Liver (tissue), 7 donors: ENCODE measurements at regions not wholly inside any gene's neighbourhood (a gene's known extent, or its start where the extent isn't known, plus 50 kb on each side); places are given as distances from the start of the nearest gene placed in this dataset.

ENCODE experiments used
- DNase-seq: peaks from one replicate; pipeline ENCODE4 v3.0.0-alpha.2; 2017; ENCODE audit warnings: low spot score
- H3K27ac ChIP-seq, 2 donors: one replicate each; pipeline ENCODE4 v1.7.0; 2013; ENCODE audit warnings: inconsistent platforms in 2 of 2, low read length in 2 of 2, control low read depth in 1 of 2, low read depth in 1 of 2, mild to moderate bottlenecking in 1 of 2
- H3K27me3 ChIP-seq, 4 donors: one replicate each; pipeline versions ENCODE4 v1.6.1 to v1.7.0; 2013; ENCODE audit warnings: low read length in 3 of 4, inconsistent platforms in 1 of 4, mild to moderate bottlenecking in 1 of 4, moderate library complexity in 1 of 4; ENCODE audit not compliant: control insufficient read depth in 4 of 4, insufficient read depth in 4 of 4
- H3K36me3 ChIP-seq, 4 donors: one replicate each; pipeline versions ENCODE4 v1.6.1 to v1.7.0; 2013; ENCODE audit warnings: low read length in 3 of 4, mild to moderate bottlenecking in 3 of 4, low read depth in 1 of 4, moderate library complexity in 1 of 4; ENCODE audit not compliant: control insufficient read depth in 4 of 4, insufficient read depth in 3 of 4
- H3K4me1 ChIP-seq, 4 donors: one replicate each; pipeline versions ENCODE4 v1.6.1 to v1.7.0; 2013; ENCODE audit warnings: low read length in 3 of 4, mild to moderate bottlenecking in 3 of 4, moderate library complexity in 1 of 4; ENCODE audit not compliant: control insufficient read depth in 4 of 4, insufficient read depth in 4 of 4
- H3K4me3 ChIP-seq, 3 donors: one replicate each; pipeline versions ENCODE4 v1.6.1 to v1.7.0; 2013; ENCODE audit warnings: low read length in 3 of 3, control low read depth in 1 of 3, low read depth in 1 of 3, mild to moderate bottlenecking in 1 of 3
- H3K9ac ChIP-seq, 2 donors: one replicate each; pipeline ENCODE4 v1.7.0; 2013; ENCODE audit warnings: low read length in 2 of 2, mild to moderate bottlenecking in 2 of 2, moderate library complexity in 2 of 2, control low read depth in 1 of 2, low read depth in 1 of 2
- H3K9me3 ChIP-seq, 4 donors: one replicate each; pipeline versions ENCODE4 v1.6.1 to v1.7.0; 2013; ENCODE audit warnings: low read length in 3 of 4; ENCODE audit not compliant: control insufficient read depth in 4 of 4
- ATF3 ChIP-seq: IDR thresholded peaks from 2 replicates; pipeline ENCODE4 v1.6.1; 2016; ENCODE audit warnings: antibody characterized with exemption
- EGR1 ChIP-seq, 2 donors: IDR thresholded peaks; 2 replicates each; pipeline ENCODE4 v1.6.1; 2016 to 2018; ENCODE audit warnings: antibody characterized with exemption in 2 of 2, low read depth in 2 of 2
- FOXA1 ChIP-seq: IDR thresholded peaks from 2 replicates; pipeline ENCODE4 v1.6.1; 2016; ENCODE audit warnings: antibody characterized with exemption
- FOXA2 ChIP-seq: IDR thresholded peaks from 2 replicates; pipeline ENCODE4 v1.6.1; 2016; ENCODE audit warnings: antibody characterized with exemption
- GABPA ChIP-seq, 2 donors: IDR thresholded peaks in 1 of 2; conservative IDR thresholded peaks in 1 of 2; 2 replicates each; pipeline ENCODE4 v1.6.1; 2016; ENCODE audit warnings: antibody characterized with exemption in 2 of 2, mild to moderate bottlenecking in 1 of 2, moderate library complexity in 1 of 2
- HNF4A ChIP-seq, 2 donors: conservative IDR thresholded peaks; 2 replicates each; pipeline ENCODE4 v1.6.1; 2016; ENCODE audit warnings: antibody characterized with exemption in 2 of 2, mild to moderate bottlenecking in 2 of 2
- HNF4G ChIP-seq: IDR thresholded peaks from 2 replicates; pipeline ENCODE4 v1.6.1; 2016; ENCODE audit warnings: antibody characterized with exemption
- NR2F2 ChIP-seq: IDR thresholded peaks from 2 replicates; pipeline ENCODE4 v1.6.1; 2016; ENCODE audit warnings: antibody characterized with exemption
- RAD21 ChIP-seq, 2 donors: IDR thresholded peaks; 2 replicates each; pipeline ENCODE4 v1.6.1; 2016; ENCODE audit warnings: antibody characterized with exemption in 2 of 2, mild to moderate bottlenecking in 2 of 2
- REST ChIP-seq: IDR thresholded peaks from 2 replicates; pipeline ENCODE4 v1.6.1; 2016; ENCODE audit warnings: antibody characterized with exemption, mild to moderate bottlenecking
- RXRA ChIP-seq, 2 donors: IDR thresholded peaks; 2 replicates each; pipeline ENCODE4 v1.6.1; 2017 to 2018; ENCODE audit warnings: antibody characterized with exemption in 2 of 2, mild to moderate bottlenecking in 1 of 2
- SP1 ChIP-seq: IDR thresholded peaks from 2 replicates; pipeline ENCODE4 v1.6.1; 2018; ENCODE audit warnings: antibody characterized with exemption, mild to moderate bottlenecking
- TAF1 ChIP-seq: conservative IDR thresholded peaks from 2 replicates; pipeline ENCODE4 v1.6.1; 2016; ENCODE audit warnings: antibody characterized with exemption, mild to moderate bottlenecking
- YY1 ChIP-seq: IDR thresholded peaks from 2 replicates; pipeline ENCODE4 v1.6.1; 2016; ENCODE audit warnings: antibody characterized with exemption, mild to moderate bottlenecking
- ZBTB33 ChIP-seq: IDR thresholded peaks from 2 replicates; pipeline ENCODE4 v1.6.1; 2016; ENCODE audit warnings: antibody characterized with exemption
- WGBS: extraction: QIAGEN DNeasy Blood & Tissue Kit; methylation state at CpG from one replicate; pipeline ENCODE4 v1.1.7; 2013; 5-methylcytosine and 5-hydroxymethylcytosine counted together
- TF ChIP-seq, protein P1 (sequence below): IDR thresholded peaks from 2 replicates; pipeline ENCODE4 v1.6.1; 2016; ENCODE audit warnings: antibody characterized with exemption
- donor health status: healthy.
- donor health status: healthy.
- donor health status: healthy.
- donor health status: healthy.

GRCh38 chr16:54511222-54511731, 224.7 kb upstream of the IRX3 start:
- Histone ChIP-seq H3K9me3 (no peaks in the 10 kb centered on the region), H3K4me1 (peaks cover 0 to 3% (median 0%) of the 10 kb centered on the region in 4 donors), H3K27ac (no peak overlapping the region), H3K9ac (no peak overlapping the region), H3K36me3 (no peaks in the 10 kb centered on the region), H3K4me3 (no peak overlapping the region), H3K27me3 (no peaks in the 10 kb centered on the region)
- DNase-seq = no peak
- no peak for TF ChIP-seq EGR1 (IDR thresholded peaks at IDR 0.05; ENCODE audit: low read depth in 2 of 2)
- TF ChIP-seq NR2F2 = no peak
- TF ChIP-seq YY1 = no peak
- no peak for TF ChIP-seq SP1
- WGBS = 86% methylated on average over 3 of the region's 3 CpGs

DNA sequence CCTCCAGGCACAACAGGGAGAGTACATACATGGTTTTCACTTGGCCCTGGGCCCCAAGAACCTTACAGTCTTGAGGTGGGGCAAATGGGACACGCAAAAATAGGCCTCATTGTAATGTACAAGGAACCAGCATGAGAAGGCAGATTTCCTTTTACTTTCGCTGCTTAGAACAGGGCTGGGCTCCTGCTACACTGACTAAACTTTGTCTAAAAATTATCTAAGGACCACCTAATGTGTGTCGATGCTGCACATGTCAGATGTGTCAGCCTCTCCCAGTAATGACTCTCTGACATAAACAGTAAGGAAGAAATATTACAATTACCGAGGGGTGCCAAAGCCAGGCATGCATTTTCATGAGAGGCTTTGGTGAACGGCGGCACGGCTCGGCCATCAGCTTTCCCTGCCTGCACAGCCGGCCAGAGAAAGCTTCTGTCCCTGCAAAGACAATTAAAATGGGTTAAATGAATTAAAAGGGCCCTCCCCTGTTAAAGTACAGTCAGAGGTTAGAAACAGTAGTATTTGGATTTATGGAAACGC, 224.2 kb upstream of the IRX3 start:
- no peak overlapping the region for H3K27ac ChIP-seq
- 89% methylated on average over 10 of the region's 10 CpGs for WGBS
- H3K9me3 ChIP-seq = no peaks in the 10 kb centered on the region
- no peaks in the 10 kb centered on the region for H3K27me3 ChIP-seq
- DNase-seq = no peak
- H3K4me1 ChIP-seq = peaks cover 0 to 3% (median 0%) of the 10 kb centered on the region in 4 donors
- H3K4me3 ChIP-seq = no peak overlapping the region
- TF ChIP-seq ZBTB33 (no peak), GABPA (IDR thresholded peaks at IDR 0.05 in 1 of 2, conservative IDR thresholded peaks at IDR 0.05 in 1 of 2) (no peak), TAF1 (no peak), REST (no peak), EGR1 (IDR thresholded peaks at IDR 0.05; ENCODE audit: low read depth in 2 of 2) (no peak), YY1 (no peak), FOXA1 (no peak), HNF4A (conservative IDR thresholded peaks at IDR 0.05) (no peak), FOXA2 (no peak), SP1 (no peak), RAD21 (IDR thresholded peaks at IDR 0.05) (no peak), ATF3 (no peak), HNF4G (no peak), RXRA (IDR thresholded peaks at IDR 0.05) (no peak)
- TF ChIP-seq, protein P1, sequence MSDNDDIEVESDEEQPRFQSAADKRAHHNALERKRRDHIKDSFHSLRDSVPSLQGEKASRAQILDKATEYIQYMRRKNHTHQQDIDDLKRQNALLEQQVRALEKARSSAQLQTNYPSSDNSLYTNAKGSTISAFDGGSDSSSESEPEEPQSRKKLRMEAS = no peak
- H3K9ac ChIP-seq = no peak overlapping the region
- H3K36me3 ChIP-seq = no peaks in the 10 kb centered on the region
